ENCODE measurements at regions not wholly inside any gene's neighbourhood (a gene's known extent, or its start where the extent isn't known, plus 50 kb on each side); places are given as distances from the start of the nearest gene placed in this dataset.

- intact Hi-C loops (cut with DNase I, micrococcal nuclease): no loop called here
- Mint-ChIP-seq H3K27me3 (no peaks in the 10 kb centered on the region), H3K27ac (no peak overlapping the region), H3K9me3 (ENCODE audit: low read depth) (peaks cover 5% of the 10 kb centered on the region), H3K36me3 (ENCODE audit: low read depth) (no peaks in the 10 kb centered on the region), H3K4me1 (no peaks in the 10 kb centered on the region), H3K4me3 (no peak overlapping the region)
- ATAC-seq (no peak), DNase-seq (no peak)
- ChIA-PET CTCF (no interaction called here), POLR2A (no interaction called here)
Measured at GRCh38 chr5:4212981-4213819, 617.6 kb downstream of the IRX1 start.

DNA sequence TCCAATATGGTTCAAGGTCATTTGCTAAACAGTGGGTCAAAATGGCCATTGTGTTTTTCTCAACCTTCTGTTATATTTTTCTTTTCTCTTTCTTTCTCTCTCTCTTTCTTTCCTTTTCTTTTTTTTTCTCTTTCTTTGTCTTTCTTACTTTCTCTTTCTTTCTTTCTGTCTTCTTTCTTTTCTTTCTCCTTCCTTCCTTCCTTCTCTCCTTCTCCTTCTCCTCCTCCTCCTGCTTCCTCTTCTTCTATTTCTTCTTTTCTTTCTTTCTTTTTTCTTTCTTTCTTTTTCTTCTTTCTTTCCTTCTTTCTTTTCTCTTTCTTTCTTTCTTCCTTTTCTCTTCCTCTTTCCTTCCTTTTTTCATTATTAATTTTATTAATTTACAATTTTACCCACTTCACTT lies 619.5 kb downstream of the IRX1 start:
- intact Hi-C loops (cut with DNase I, micrococcal nuclease): no loop called here
- POLR2A ChIA-PET: no interaction called here
- Mint-ChIP-seq H3K27me3 (no peaks in the 10 kb centered on the region), H3K9me3 (ENCODE audit: low read depth) (peaks cover under 1% of the 10 kb centered on the region), H3K36me3 (ENCODE audit: low read depth) (no peaks in the 10 kb centered on the region), H3K4me3 (no peak overlapping the region), H3K27ac (no peak overlapping the region), H3K4me1 (no peaks in the 10 kb centered on the region)
- CTCF ChIA-PET: no interaction called here
- ATAC-seq (no peak), DNase-seq (no peak)

GRCh38 chr5:4216142-4216541 lies 620.5 kb downstream of the IRX1 start:
- no peaks in the 10 kb centered on the region for H3K36me3 Mint-ChIP-seq (ENCODE audit: low read depth)
- H3K9me3 Mint-ChIP-seq (ENCODE audit: low read depth): peaks cover 1% of the 10 kb centered on the region
- ChIA-PET POLR2A (no interaction called here), CTCF (no interaction called here)
- no peak overlapping the region for H3K27ac Mint-ChIP-seq
- no peak overlapping the region for H3K4me3 Mint-ChIP-seq
- no peaks in the 10 kb centered on the region for H3K27me3 Mint-ChIP-seq
- H3K4me1 Mint-ChIP-seq: no peaks in the 10 kb centered on the region
- ATAC-seq: no peak
- intact Hi-C loops (cut with DNase I, micrococcal nuclease): no loop called here
- DNase-seq: no peak

GRCh38 chr5:4220016-4220415 lies 624.4 kb downstream of the IRX1 start:
- DNase-seq (no peak), ATAC-seq (no peak)
- Mint-ChIP-seq H3K27me3 (no peaks in the 10 kb centered on the region), H3K4me1 (no peaks in the 10 kb centered on the region), H3K27ac (no peak overlapping the region), H3K4me3 (no peak overlapping the region), H3K9me3 (ENCODE audit: low read depth) (peaks cover 5% of the 10 kb centered on the region), H3K36me3 (ENCODE audit: low read depth) (no peaks in the 10 kb centered on the region)
- ChIA-PET CTCF (no interaction called here), POLR2A (no interaction called here)
- intact Hi-C loops (cut with DNase I, micrococcal nuclease): no loop called here

- H3K27ac Mint-ChIP-seq: no peak overlapping the region
- no peaks in the 10 kb centered on the region for H3K4me1 Mint-ChIP-seq
- H3K4me3 Mint-ChIP-seq: no peak overlapping the region
- intact Hi-C loops (cut with DNase I, micrococcal nuclease): no loop called here
- ATAC-seq: no peak
- ChIA-PET CTCF (no interaction called here), POLR2A (no interaction called here)
- DNase-seq: no peak
- peaks cover 5% of the 10 kb centered on the region for H3K9me3 Mint-ChIP-seq (ENCODE audit: low read depth)
- no peaks in the 10 kb centered on the region for H3K36me3 Mint-ChIP-seq (ENCODE audit: low read depth)
- H3K27me3 Mint-ChIP-seq: no peaks in the 10 kb centered on the region
Measured at GRCh38 chr5:4221048-4221447, 625.4 kb downstream of the IRX1 start.

- Mint-ChIP-seq H3K9me3 (ENCODE audit: low read depth) (peaks cover 5% of the 10 kb centered on the region), H3K4me3 (no peak overlapping the region), H3K36me3 (ENCODE audit: low read depth) (no peaks in the 10 kb centered on the region), H3K27ac (no peak overlapping the region), H3K27me3 (no peaks in the 10 kb centered on the region), H3K4me1 (no peaks in the 10 kb centered on the region)
- DNase-seq: no peak
- ChIA-PET POLR2A (no interaction called here), CTCF (no interaction called here)
- no peak for ATAC-seq
- intact Hi-C loops (cut with DNase I, micrococcal nuclease): no loop called here
Measured at GRCh38 chr5:4222147-4222546, 626.5 kb downstream of the IRX1 start.

- DNase-seq: no peak
- Mint-ChIP-seq H3K9me3 (ENCODE audit: low read depth) (peaks cover 5% of the 10 kb centered on the region), H3K4me1 (no peaks in the 10 kb centered on the region), H3K27me3 (no peaks in the 10 kb centered on the region), H3K27ac (no peak overlapping the region), H3K36me3 (ENCODE audit: low read depth) (no peaks in the 10 kb centered on the region), H3K4me3 (no peak overlapping the region)
- POLR2A ChIA-PET: no interaction called here
- CTCF ChIA-PET: no interaction called here
- intact Hi-C loops (cut with DNase I, micrococcal nuclease): no loop called here
- no peak for ATAC-seq
Measured at GRCh38 chr5:4222821-4223220, 627.2 kb downstream of the IRX1 start.

- Mint-ChIP-seq H3K27ac (no peak overlapping the region), H3K36me3 (ENCODE audit: low read depth) (no peaks in the 10 kb centered on the region), H3K27me3 (no peaks in the 10 kb centered on the region), H3K4me1 (no peaks in the 10 kb centered on the region), H3K9me3 (ENCODE audit: low read depth) (peaks cover 3% of the 10 kb centered on the region), H3K4me3 (no peak overlapping the region)
- no peak for ATAC-seq
- ChIA-PET CTCF (no interaction called here), POLR2A (no interaction called here)
- intact Hi-C loops (cut with DNase I, micrococcal nuclease): no loop called here
- DNase-seq: no peak
Measured at GRCh38 chr5:4225741-4226140, 630.1 kb downstream of the IRX1 start.

DNA sequence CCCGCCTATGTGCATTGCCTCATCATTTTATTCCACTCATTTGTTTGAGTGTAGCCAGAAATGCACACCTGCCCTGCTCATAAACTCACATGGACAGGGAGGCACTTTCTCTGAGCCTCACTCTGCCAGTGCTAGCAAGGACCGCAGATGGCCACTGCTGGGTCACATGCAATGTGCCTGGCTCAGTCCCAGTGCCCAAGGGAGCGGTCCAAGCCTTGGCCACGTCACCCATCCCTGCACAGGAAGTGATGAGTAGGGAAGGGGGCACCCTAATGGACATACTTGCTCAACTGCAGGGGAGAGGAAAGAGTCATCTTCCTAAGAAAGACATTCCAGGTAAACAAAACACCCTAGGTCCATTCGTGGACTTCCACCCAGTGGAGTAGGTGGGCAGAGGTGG lies 630.9 kb downstream of the IRX1 start:
- DNase-seq: no peak
- no peaks in the 10 kb centered on the region for H3K27me3 Mint-ChIP-seq
- H3K27ac Mint-ChIP-seq: no peak overlapping the region
- H3K4me3 Mint-ChIP-seq: no peak overlapping the region
- no peaks in the 10 kb centered on the region for H3K36me3 Mint-ChIP-seq (ENCODE audit: low read depth)
- ChIA-PET CTCF (interaction anchor here (0.6 kb wide), 1 partner anchor 40 kb away, joined by 3 read pairs; no protein-coding TSS in a partner anchor), POLR2A (no interaction called here)
- H3K9me3 Mint-ChIP-seq (ENCODE audit: low read depth): peaks cover 3% of the 10 kb centered on the region
- intact Hi-C loops (cut with DNase I, micrococcal nuclease): no loop called here
- H3K4me1 Mint-ChIP-seq: no peaks in the 10 kb centered on the region
- ATAC-seq: no peak

DNA sequence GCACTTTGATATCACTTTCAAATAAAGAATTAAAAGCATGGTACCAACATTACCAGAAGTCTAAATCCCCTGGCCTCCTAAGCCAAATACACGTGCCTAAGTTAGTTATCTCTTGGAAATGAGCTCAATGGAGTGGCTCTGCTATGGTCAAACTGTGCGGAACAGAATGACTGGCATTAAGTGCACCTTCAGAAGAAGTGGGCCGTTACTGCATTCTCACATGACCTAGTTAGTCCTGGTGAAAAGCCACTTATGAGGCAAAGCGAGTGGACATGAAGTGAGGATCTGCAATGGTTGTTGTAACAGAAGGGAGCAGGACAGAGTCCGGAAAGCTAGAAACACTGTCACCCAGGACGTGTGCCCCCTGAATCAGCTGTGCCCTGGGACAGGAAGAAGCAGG lies 633.1 kb downstream of the IRX1 start:
- intact Hi-C loops (cut with DNase I, micrococcal nuclease): no loop called here
- ATAC-seq: no peak

DNA sequence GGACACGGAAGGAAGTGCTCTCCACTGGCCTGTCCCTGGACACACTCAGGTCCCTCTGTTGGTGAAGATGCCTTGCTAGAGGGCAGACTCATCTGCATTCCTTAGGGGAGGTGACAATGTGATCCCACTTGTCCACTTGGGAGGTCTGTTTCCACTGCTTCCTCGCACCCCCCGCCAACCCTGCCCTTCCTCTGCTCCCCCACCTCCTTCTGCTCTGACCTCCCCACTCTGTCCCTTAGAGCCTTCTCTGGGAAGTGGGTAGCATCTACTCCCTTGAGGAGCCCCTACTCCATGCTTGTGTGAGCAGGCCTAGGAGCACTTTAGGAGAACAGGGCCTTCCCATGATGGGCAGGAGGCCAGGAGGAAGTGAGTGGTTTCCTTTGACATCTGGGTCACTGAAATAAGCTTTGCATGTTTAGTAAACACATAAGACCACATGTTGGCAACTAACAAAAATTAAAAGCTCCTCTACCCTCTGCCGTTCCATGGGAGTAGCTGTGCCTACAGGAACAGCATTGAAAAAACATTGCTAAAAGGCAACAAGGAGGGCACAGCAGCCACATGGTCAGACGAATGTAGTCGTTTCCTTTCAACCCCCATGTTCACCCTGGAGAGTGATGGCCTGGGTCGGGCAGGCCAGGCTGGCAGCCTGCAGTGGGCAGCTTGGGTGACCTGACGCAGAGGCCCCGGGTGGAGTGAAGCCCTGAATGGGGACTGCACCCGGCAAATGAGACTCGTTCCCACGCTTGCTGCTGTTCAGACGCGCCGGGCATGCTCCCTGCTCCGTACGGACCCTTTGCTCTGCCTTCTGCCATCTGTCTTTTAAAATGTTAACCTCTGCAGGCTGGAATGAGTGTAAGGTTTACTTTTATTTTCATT lies 634.0 kb downstream of the IRX1 start:
- H3K36me3 Mint-ChIP-seq (ENCODE audit: low read depth): no peaks in the 10 kb centered on the region
- ChIA-PET CTCF (no interaction called here), POLR2A (no interaction called here)
- H3K4me3 Mint-ChIP-seq: no peak overlapping the region
- DNase-seq (no peak), ATAC-seq (no peak)
- no peak overlapping the region for H3K27ac Mint-ChIP-seq
- intact Hi-C loops (cut with DNase I, micrococcal nuclease): no loop called here
- no peaks in the 10 kb centered on the region for H3K27me3 Mint-ChIP-seq
- no peaks in the 10 kb centered on the region for H3K4me1 Mint-ChIP-seq
- H3K9me3 Mint-ChIP-seq (ENCODE audit: low read depth): peaks cover 15% of the 10 kb centered on the region

More for the DNA sequence above, 633.1 kb downstream of the IRX1 start:
- no peaks in the 10 kb centered on the region for H3K27me3 Mint-ChIP-seq
- H3K9me3 Mint-ChIP-seq (ENCODE audit: low read depth): peaks cover 8% of the 10 kb centered on the region
- no peak overlapping the region for H3K27ac Mint-ChIP-seq
- H3K4me3 Mint-ChIP-seq: no peak overlapping the region
- H3K36me3 Mint-ChIP-seq (ENCODE audit: low read depth): no peaks in the 10 kb centered on the region
- H3K4me1 Mint-ChIP-seq: no peaks in the 10 kb centered on the region
- CTCF ChIA-PET: no interaction called here
- POLR2A ChIA-PET: no interaction called here
- no peak for DNase-seq

- peaks cover 17% of the 10 kb centered on the region for H3K9me3 Mint-ChIP-seq (ENCODE audit: low read depth)
- DNase-seq: no peak
- intact Hi-C loops (cut with DNase I, micrococcal nuclease): no loop called here
- ChIA-PET POLR2A (no interaction called here), CTCF (no interaction called here)
- no peaks in the 10 kb centered on the region for H3K27me3 Mint-ChIP-seq
- no peak overlapping the region for H3K27ac Mint-ChIP-seq
- no peak overlapping the region for H3K4me3 Mint-ChIP-seq
- H3K4me1 Mint-ChIP-seq: no peaks in the 10 kb centered on the region
- H3K36me3 Mint-ChIP-seq (ENCODE audit: low read depth): no peaks in the 10 kb centered on the region
- ATAC-seq: no peak
Measured at GRCh38 chr5:4230471-4230785, 634.8 kb downstream of the IRX1 start.

All from activated CD4-positive, alpha-beta T cell treated with anti-CD3 and anti-CD28 coated beads for 36 hours (primary cell).